OCI-LY7 (cell line): ENCODE measurements at regions not wholly inside any gene's neighbourhood (a gene's known extent, or its start where the extent isn't known, plus 50 kb on each side); places are given as distances from the start of the nearest gene placed in this dataset.

ENCODE experiments used
- EZH2phosphoT487 ChIP-seq: fragments of 200-600 bp; sonication (generic); IDR thresholded peaks from 2 replicates; pipeline ENCODE4 v1.6.1; 2018; ENCODE audit warnings: low read depth, borderline replicate concordance, mild to moderate bottlenecking, mixed run types, antibody characterized with exemption, low read length, moderate library complexity, mixed read lengths
- TF ChIP-seq, protein P1 (sequence below): fragments of 200-600 bp; sonication (generic); conservative IDR thresholded peaks from 2 replicates; pipeline ENCODE4 v1.5.1; 2014; ENCODE audit warnings: mild to moderate bottlenecking, antibody characterized with exemption, low read length, moderate library complexity, mixed read lengths

- TF ChIP-seq, protein P1, sequence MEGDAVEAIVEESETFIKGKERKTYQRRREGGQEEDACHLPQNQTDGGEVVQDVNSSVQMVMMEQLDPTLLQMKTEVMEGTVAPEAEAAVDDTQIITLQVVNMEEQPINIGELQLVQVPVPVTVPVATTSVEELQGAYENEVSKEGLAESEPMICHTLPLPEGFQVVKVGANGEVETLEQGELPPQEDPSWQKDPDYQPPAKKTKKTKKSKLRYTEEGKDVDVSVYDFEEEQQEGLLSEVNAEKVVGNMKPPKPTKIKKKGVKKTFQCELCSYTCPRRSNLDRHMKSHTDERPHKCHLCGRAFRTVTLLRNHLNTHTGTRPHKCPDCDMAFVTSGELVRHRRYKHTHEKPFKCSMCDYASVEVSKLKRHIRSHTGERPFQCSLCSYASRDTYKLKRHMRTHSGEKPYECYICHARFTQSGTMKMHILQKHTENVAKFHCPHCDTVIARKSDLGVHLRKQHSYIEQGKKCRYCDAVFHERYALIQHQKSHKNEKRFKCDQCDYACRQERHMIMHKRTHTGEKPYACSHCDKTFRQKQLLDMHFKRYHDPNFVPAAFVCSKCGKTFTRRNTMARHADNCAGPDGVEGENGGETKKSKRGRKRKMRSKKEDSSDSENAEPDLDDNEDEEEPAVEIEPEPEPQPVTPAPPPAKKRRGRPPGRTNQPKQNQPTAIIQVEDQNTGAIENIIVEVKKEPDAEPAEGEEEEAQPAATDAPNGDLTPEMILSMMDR, result no peak
- no peak for TF ChIP-seq EZH2phosphoT487
These were observed 67.0 kb upstream of the NLRP1 start for GRCh38 chr17:5651348-5651747.
